GM19452 (cell line): ENCODE measurements at regions not wholly inside any gene's neighbourhood (a gene's known extent, or its start where the extent isn't known, plus 50 kb on each side); places are given as distances from the start of the nearest gene placed in this dataset.
"Not testable (repeated sequence)": the region's sequence is repeated elsewhere in the genome, so short reads cannot be mapped to it uniquely, and the experiment has no call there.

Source experiments
- ATAC-seq: cut with Tn5 transposase; IDR thresholded peaks from one replicate; pipeline ENCODE4 v1.9.1; 2021; ENCODE audit not compliant: unreplicated experiment

DNA sequence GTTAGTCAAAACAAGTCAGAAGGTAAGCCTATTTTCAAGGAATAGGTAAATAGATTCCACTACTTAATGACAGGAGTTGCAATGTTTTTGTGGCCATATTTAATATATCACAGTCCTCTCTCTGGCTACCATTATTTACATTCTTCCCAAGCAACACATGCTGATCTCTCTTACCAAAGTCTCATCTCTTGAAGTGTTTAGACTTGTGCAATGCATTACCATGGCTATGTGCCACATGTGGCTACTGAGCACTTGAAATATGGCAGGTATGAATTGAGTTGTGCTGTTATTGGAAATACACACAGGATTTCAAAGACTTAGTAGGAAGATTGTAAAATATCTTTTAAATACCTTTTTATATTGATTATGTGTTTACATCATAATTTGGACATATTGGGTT, 262.4 kb upstream of the PDE3A start:
- ATAC-seq: no peak

- ATAC-seq: no peak
Measured at GRCh38 chr12:20109676-20110075, 258.7 kb upstream of the PDE3A start.

DNA sequence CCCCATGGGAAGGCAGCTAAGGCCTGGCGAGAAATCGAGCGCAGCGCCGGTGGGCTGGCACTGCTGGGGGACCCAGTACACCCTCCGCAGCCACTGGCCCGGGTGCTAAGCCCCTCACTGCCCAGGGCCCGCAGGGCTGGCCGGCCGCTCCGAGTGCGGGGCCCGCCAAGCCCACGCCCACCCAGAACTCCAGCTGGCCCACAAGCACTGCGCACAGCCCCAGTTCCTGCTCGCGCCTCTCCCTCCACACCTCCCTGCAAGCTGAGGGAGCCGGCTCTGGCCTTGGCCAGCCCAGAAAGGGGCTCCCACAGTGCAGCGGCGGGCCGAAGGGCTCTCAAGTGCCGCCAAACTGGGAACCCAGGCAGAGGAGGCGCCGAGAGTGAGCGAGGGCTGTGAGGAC, 253.0 kb upstream of the PDE3A start:
- ATAC-seq: not testable (repeated sequence)

DNA sequence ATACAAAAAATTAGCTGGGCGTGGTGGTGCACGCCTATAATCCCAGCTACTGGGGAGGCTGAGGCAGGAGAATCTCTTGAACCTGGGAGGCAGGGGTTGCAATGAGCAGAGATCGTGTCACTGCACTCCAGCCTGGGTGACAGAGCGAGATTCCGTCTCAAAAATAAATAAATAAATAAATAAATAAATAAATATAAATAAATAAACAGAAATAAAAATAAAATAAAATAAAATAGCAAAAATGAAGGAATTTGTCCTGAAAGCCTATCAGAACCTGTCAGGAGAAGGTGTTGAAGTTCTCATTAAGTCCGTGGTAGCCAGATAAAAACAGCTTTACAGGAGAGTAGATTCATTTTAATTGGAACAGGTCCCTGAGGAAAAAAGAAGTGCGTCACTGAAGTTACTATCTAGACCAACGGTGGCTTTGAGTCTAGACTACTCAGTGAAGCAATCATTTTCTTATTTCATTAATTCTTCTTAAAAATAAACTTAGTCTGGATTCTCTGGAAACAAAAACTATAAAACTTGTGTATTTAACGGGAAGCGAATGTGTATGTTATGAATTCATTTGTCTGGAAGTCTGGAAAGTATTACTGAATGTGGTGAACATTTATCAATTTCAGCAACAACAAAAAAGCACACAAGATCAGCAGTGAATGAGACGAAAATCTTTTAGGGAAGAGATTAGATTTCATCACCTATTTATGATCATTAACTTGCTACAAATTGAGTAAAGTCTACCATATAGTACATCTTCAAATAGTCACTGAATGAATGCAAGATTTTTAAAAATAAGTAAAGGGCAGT, 248.5 kb upstream of the PDE3A start:
- no peak for ATAC-seq

DNA sequence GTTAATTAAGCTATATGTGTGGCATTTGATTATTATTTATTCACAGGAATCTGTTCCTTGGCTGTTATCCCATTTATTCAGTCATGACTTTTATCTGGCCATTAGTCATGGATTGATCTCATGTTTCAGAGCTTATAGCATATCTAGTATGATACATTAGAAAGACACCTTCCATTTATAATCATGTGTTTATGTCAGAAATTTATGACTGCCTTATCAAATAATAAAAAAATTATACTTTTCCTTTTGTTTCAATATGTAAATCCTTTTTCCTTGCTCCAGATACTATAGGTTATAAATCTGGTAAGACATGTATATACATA, 248.0 kb upstream of the PDE3A start:
- ATAC-seq: no peak

DNA sequence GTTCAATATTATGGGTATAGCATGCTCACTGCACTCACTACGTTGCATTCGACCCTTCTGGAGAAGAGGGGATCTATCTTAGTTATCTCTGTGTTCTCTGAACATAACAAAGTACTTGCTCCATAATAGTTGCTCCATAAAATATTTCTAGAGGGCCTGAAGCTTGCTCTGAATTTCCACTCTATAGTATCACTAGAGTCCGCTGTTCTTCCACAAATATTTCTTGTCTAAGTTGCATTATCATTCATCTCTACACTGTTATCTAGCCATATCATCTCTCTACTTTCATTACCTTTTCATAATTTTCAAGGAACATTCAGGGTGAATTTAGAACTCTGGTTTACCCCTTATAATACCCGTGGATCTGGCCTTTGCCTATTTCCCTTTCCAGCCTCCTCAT, 246.1 kb upstream of the PDE3A start:
- no peak for ATAC-seq

DNA sequence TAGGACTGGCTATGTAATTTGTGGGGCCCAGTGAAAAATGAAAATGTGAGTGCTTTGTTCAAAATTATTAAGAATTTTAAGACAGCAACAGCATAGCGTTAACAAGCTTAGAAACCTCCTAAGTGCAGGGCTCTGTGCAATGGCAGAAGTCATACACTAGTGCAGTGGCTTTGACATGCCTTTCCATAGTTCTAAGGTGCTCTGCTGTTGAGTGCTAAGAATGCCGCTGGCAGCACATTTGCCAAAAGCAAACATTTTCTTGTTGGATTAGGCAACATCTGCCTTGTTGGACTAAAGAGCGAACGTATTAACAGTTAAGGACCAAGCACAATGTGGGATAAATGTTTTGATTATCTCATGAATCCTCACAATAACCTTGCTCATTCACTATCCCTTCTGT, 244.9 kb upstream of the PDE3A start:
- no peak for ATAC-seq

GRCh38 chr12:20125276-20125798, 243.0 kb upstream of the PDE3A start:
- ATAC-seq: no peak

- no peak for ATAC-seq
Measured at GRCh38 chr12:20126601-20127000, 241.7 kb upstream of the PDE3A start.

DNA sequence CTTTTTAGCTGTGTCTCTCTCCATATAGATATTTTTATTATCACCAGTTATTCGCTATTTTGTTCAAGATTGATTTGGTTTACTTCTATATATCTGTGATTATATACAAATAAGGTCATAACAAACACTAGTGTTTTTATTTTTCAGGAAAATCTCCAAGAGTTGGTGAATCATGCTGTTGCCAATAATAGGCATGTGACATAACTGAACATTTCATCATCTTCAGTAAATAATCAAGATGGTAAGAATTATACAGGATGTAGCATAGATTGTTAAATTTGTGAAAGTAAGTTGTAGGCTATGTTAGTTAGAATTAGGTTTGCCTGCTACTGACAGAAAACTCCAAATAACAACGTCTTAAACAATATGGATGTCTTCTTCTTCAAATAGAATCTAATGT, 240.9 kb upstream of the PDE3A start:
- ATAC-seq: no peak

DNA sequence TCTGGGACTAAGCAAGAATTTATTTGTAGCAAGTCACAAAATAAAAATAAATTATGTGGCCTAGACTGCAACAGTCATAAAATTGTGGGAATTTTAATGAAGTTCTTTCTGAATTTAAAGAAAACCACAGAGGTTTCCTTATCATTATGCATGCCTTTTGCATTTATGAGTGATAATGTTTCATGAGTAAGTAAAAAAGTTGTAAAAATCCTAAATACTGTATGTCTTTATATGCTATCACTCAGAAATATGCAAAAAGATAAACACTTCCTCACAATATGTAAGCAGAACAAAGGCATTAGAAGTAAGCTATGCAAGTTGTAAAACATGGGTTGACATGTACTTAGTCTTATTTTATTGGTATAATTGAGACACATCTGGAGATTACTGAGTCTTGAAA, 239.4 kb upstream of the PDE3A start:
- ATAC-seq: no peak

GRCh38 chr12:20132818-20133217, 235.5 kb upstream of the PDE3A start:
- no peak for ATAC-seq

GRCh38 chr12:20134652-20135051, 233.7 kb upstream of the PDE3A start:
- no peak for ATAC-seq

DNA sequence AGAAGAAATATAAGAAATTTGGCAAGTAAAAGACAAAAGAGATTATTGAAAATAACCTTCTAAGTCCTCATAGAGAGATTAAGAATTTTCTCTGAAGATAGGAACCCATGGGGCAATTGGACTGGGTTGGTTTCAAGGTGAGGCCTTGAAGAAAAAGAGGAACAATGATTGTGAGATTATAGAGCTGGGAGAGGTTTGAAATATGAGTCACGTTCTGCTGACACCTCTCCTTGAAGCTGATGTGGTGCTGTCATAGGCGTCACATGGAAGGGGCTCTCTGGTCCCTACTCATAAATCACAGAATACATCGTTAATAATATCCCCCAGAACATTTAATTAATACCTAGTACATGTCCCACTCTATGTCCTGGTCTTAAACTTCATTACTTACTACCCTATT, 227.6 kb upstream of the PDE3A start:
- no peak for ATAC-seq

DNA sequence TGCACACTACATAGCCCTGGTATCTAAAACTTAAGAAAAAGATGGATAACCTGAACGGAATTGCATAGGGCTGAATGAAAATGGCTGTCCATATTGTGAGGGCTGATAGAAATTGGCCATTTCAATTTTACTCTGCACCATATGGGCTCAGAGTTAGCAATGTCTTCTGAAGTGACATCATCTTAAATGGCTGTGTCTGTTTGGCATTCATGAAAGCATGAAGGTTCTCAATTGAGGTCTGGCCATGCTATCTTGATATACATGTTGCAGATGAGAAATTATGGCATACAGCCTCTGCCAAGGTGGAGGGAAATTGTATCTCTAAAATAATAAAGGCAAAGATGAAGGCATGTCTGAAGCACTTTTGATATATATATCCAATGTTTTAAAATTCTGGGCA, 226.0 kb upstream of the PDE3A start:
- ATAC-seq: no peak

DNA sequence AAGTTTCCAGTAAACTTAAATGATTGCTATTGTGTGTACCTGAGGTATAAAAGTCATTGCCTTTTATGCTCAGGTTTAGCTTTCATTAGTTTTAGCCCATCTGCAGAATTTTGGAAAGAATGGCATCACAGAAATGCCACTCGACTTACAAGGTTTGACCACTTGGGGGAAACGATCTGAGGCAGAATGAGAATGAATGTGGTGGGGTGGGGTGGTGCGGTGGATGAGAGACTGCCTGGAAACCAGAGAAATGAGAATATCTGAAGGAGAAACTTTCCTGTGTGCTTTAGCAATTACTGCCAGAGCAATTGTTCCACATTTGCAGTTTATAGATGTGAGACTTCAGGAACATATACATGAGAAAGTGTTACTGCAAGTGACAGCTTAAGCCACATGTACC, 225.4 kb upstream of the PDE3A start:
- no peak for ATAC-seq

- no peak for ATAC-seq
Measured at GRCh38 chr12:20144341-20144740, 224.0 kb upstream of the PDE3A start.

- no peak for ATAC-seq
Measured at GRCh38 chr12:20148241-20148640, 220.1 kb upstream of the PDE3A start.

GRCh38 chr12:20150835-20151422, 217.4 kb upstream of the PDE3A start:
- no peak for ATAC-seq

DNA sequence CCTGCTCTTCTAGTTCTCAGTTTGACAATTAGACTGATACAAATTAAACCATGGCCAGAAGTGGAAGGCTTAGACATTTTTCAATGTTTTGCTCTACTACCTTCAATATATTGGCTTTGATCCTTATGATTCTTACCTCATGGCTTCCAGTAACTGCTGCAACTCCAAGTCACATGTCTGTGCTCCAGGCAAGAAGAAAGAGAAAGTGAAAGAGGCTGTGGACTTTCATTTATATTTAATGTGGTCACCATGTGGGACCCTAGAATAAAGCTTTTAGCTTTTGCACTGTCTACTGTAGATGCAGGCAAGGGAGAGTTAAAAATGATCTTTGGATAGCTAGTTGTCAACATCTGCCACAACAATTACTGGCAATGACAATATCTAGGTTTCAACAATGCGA, 214.3 kb upstream of the PDE3A start:
- no peak for ATAC-seq

DNA sequence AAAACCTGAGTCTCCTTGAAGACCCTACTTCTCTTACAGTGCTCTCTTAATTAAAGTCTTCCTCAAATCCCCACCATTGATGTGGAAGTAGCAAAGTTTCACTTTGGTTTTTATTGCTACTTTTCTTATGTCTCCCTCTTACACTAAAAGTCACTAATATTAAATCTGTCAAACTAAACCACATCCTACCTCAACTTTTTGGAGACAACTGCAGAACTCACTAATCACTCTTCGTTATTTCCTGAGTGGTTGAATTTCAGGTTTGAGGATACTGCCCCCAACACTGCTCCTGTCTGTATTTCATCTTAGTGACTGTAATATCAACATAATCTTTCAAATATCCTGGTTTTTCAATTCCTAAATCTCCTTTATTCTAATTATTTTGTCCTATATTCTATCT, 213.0 kb upstream of the PDE3A start:
- no peak for ATAC-seq

- ATAC-seq: not testable (repeated sequence)
Measured at GRCh38 chr12:20160899-20161298, 207.4 kb upstream of the PDE3A start.
